HFF-Myc (cell line): ENCODE measurements at regions not wholly inside any gene's neighbourhood (a gene's known extent, or its start where the extent isn't known, plus 50 kb on each side); places are given as distances from the start of the nearest gene placed in this dataset.
A peak's percentile ranks its signal among the peaks of the same experiment; 100 is the strongest.

Source experiments
- DNase-seq: peaks from one replicate; pipeline ENCODE4 v3.0.0-alpha.2; 2011; ENCODE audit warnings: low read depth; ENCODE audit errors: extremely low read depth
- H3K4me3 ChIP-seq: replicated peaks from 2 replicates; pipeline ENCODE4 v1.5.1; 2011; ENCODE audit warnings: low read depth, mild to moderate bottlenecking, control low read depth, low read length
- CTCF ChIP-seq: IDR thresholded peaks from 2 replicates; pipeline ENCODE4 v1.5.1; 2012; ENCODE audit warnings: mild to moderate bottlenecking, low read depth, low read length, control low read depth; ENCODE audit errors: missing control alignments

- no peak for DNase-seq
- H3K4me3 ChIP-seq = no peak overlapping the region
- TF ChIP-seq CTCF = no peak
These were observed 242.0 kb upstream of the TANK start for GRCh38 chr2:160918258-160918657.

GRCh38 chr2:160918906-160919503 is 241.2 kb upstream of the TANK start:
- H3K4me3 ChIP-seq = no peak overlapping the region
- no peak for DNase-seq
- peak; percentile 39 for TF ChIP-seq CTCF

GRCh38 chr2:160920061-160920460 is 240.2 kb upstream of the TANK start:
- DNase-seq = no peak
- H3K4me3 ChIP-seq = no peak overlapping the region
- no peak for TF ChIP-seq CTCF

GRCh38 chr2:160920791-160921303 is 239.4 kb upstream of the TANK start:
- peak; percentile 90 for DNase-seq
- no peak for TF ChIP-seq CTCF
- no peak overlapping the region; the same call in 1 of the 2 replicates for H3K4me3 ChIP-seq

- H3K4me3 ChIP-seq = no peak overlapping the region
- no peak for TF ChIP-seq CTCF
- peak; percentile 26 for DNase-seq
These were observed 238.8 kb upstream of the TANK start for GRCh38 chr2:160921386-160921964.

GRCh38 chr2:160924936-160925353 is 235.3 kb upstream of the TANK start:
- no peak for TF ChIP-seq CTCF
- no peak overlapping the region for H3K4me3 ChIP-seq
- no peak for DNase-seq

- DNase-seq = no peak
- TF ChIP-seq CTCF = no peak
- H3K4me3 ChIP-seq = no peak overlapping the region
These were observed 234.3 kb upstream of the TANK start for GRCh38 chr2:160925956-160926355.
